ENCODE measurements at regions not wholly inside any gene's neighbourhood (a gene's known extent, or its start where the extent isn't known, plus 50 kb on each side); places are given as distances from the start of the nearest gene placed in this dataset.

- Histone ChIP-seq H3K27me3 (ENCODE audit: insufficient read depth, low read length) (no peaks in the 10 kb centered on the region), H3K9me2 (ENCODE audit: low read depth, low read length) (no peaks in the 10 kb centered on the region), H3K9ac (ENCODE audit: low read length) (no peak overlapping the region), H3K4me3 (ENCODE audit: low read depth, low read length, poor library complexity, severe bottlenecking) (no peak overlapping the region), H3K36me3 (ENCODE audit: insufficient read depth, low read length) (no peaks in the 10 kb centered on the region), H3K27ac (ENCODE audit: low read depth, low read length, poor library complexity, severe bottlenecking) (no peak overlapping the region), H4K20me1 (ENCODE audit: insufficient read depth, low read length) (no peaks in the 10 kb centered on the region), H3K4me1 (ENCODE audit: insufficient read depth, low read length, severe bottlenecking) (no peaks in the 10 kb centered on the region), H3F3A (ENCODE audit: insufficient read depth, low read length) (no peaks in the 10 kb centered on the region), H3K4me2 (ENCODE audit: low read length) (no peak overlapping the region), H3K9me3 (ENCODE audit: low read length) (peaks cover 6% of the 10 kb centered on the region; the same call in 1 of the 2 replicates), H2AFZ (ENCODE audit: low read length) (no peak overlapping the region), H3K79me2 (ENCODE audit: insufficient read depth, low read length) (no peaks in the 10 kb centered on the region)
- TF ChIP-seq EZH2 (IDR thresholded peaks at IDR 0.05; ENCODE audit: borderline replicate concordance, low read length): no peak
- no peak for TF ChIP-seq CTCF (IDR thresholded peaks at IDR 0.05; ENCODE audit: low read length)
These were observed 136.7 kb downstream of the KDR start for GRCh38 chr4:54988655-54989054.

- Histone ChIP-seq H3K9me2 (ENCODE audit: low read depth, low read length) (no peaks in the 10 kb centered on the region), H3K4me1 (ENCODE audit: insufficient read depth, low read length, severe bottlenecking) (no peaks in the 10 kb centered on the region), H3K4me2 (ENCODE audit: low read length) (no peak overlapping the region), H4K20me1 (ENCODE audit: insufficient read depth, low read length) (no peaks in the 10 kb centered on the region), H3K36me3 (ENCODE audit: insufficient read depth, low read length) (no peaks in the 10 kb centered on the region), H3K27ac (ENCODE audit: low read depth, low read length, poor library complexity, severe bottlenecking) (no peak overlapping the region), H3F3A (ENCODE audit: insufficient read depth, low read length) (no peaks in the 10 kb centered on the region), H3K27me3 (ENCODE audit: insufficient read depth, low read length) (no peaks in the 10 kb centered on the region), H3K9me3 (ENCODE audit: low read length) (peaks cover 6% of the 10 kb centered on the region; the same call in 1 of the 2 replicates), H2AFZ (ENCODE audit: low read length) (no peak overlapping the region), H3K4me3 (ENCODE audit: low read depth, low read length, poor library complexity, severe bottlenecking) (no peak overlapping the region), H3K79me2 (ENCODE audit: insufficient read depth, low read length) (no peaks in the 10 kb centered on the region), H3K9ac (ENCODE audit: low read length) (no peak overlapping the region)
- TF ChIP-seq CTCF (IDR thresholded peaks at IDR 0.05; ENCODE audit: low read length): no peak
- no peak for TF ChIP-seq EZH2 (IDR thresholded peaks at IDR 0.05; ENCODE audit: borderline replicate concordance, low read length)
These were observed 139.1 kb downstream of the KDR start for GRCh38 chr4:54986095-54986846.

- Histone ChIP-seq H3K9me2 (ENCODE audit: low read depth, low read length) (no peaks in the 10 kb centered on the region), H3F3A (ENCODE audit: insufficient read depth, low read length) (no peaks in the 10 kb centered on the region), H3K79me2 (ENCODE audit: insufficient read depth, low read length) (no peaks in the 10 kb centered on the region), H3K9me3 (ENCODE audit: low read length) (no peaks in the 10 kb centered on the region), H3K36me3 (ENCODE audit: insufficient read depth, low read length) (no peaks in the 10 kb centered on the region), H3K4me1 (ENCODE audit: insufficient read depth, low read length, severe bottlenecking) (no peaks in the 10 kb centered on the region), H3K4me3 (ENCODE audit: low read depth, low read length, poor library complexity, severe bottlenecking) (no peak overlapping the region), H3K27ac (ENCODE audit: low read depth, low read length, poor library complexity, severe bottlenecking) (no peak overlapping the region), H3K27me3 (ENCODE audit: insufficient read depth, low read length) (no peaks in the 10 kb centered on the region), H3K4me2 (ENCODE audit: low read length) (no peak overlapping the region), H3K9ac (ENCODE audit: low read length) (no peak overlapping the region), H4K20me1 (ENCODE audit: insufficient read depth, low read length) (no peaks in the 10 kb centered on the region), H2AFZ (ENCODE audit: low read length) (no peak overlapping the region)
- TF ChIP-seq EZH2 (IDR thresholded peaks at IDR 0.05; ENCODE audit: borderline replicate concordance, low read length) (no peak), CTCF (IDR thresholded peaks at IDR 0.05; ENCODE audit: low read length) (no peak)
These were observed 148.7 kb downstream of the KDR start for GRCh38 chr4:54976682-54977081.
